Right lobe of liver (tissue), 6 donors: ENCODE measurements at regions not wholly inside any gene's neighbourhood (a gene's known extent, or its start where the extent isn't known, plus 50 kb on each side); places are given as distances from the start of the nearest gene placed in this dataset.

Source experiments
- ATAC-seq, 4 donors: fragments of 200-7000 bp; cut with Tn5 transposase; one replicate each; pipeline ENCODE4 v1.9.1; 2020; ENCODE audit warnings: mild to moderate bottlenecking in 4 of 4, moderate library complexity in 4 of 4
- DNase-seq, 3 donors: peaks; one replicate each; pipeline ENCODE4 v3.0.0-alpha.2; 2020
- H3K27ac ChIP-seq, 3 donors: fragments of 200-600 bp; one replicate each; pipeline ENCODE4 v1.8.0; 2022
- H3K27me3 ChIP-seq, 2 donors: fragments of 200-600 bp; one replicate each; pipeline ENCODE4 v1.8.0; 2022
- H3K36me3 ChIP-seq, 4 donors: fragments of 200-600 bp; sonication (generic) in 1 of 4; one replicate each; pipeline versions ENCODE4 v1.5.1 to v1.8.0; 2017 to 2022; ENCODE audit warnings: control low read depth in 1 of 4
- H3K4me1 ChIP-seq, 4 donors: fragments of 200-600 bp; sonication (generic) in 1 of 4; one replicate each; pipeline versions ENCODE4 v1.5.1 to v1.8.0; 2017 to 2022; ENCODE audit warnings: control low read depth in 1 of 4
- H3K4me3 ChIP-seq, 3 donors: fragments of 200-600 bp; one replicate each; pipeline ENCODE4 v1.8.0; 2022
- H3K9me3 ChIP-seq, 4 donors: fragments of 200-600 bp; sonication (generic) in 1 of 4; one replicate each; pipeline versions ENCODE4 v1.5.1 to v1.8.0; 2017 to 2022; ENCODE audit warnings: control low read depth in 1 of 4
- CTCF ChIP-seq, 4 donors: fragments of 200-600 bp in 3 of 4; fragments of 450-650 bp in 1 of 4; IDR thresholded peaks; one replicate each; pipeline versions ENCODE4 v1.5.1 to v1.8.0; 2016 to 2022; ENCODE audit warnings: antibody characterized with exemption in 4 of 4, mild to moderate bottlenecking in 2 of 4
- POLR2A ChIP-seq: fragments of 450-650 bp; IDR thresholded peaks from one replicate; pipeline ENCODE4 v1.6.1; 2017; ENCODE audit warnings: antibody characterized with exemption, mild to moderate bottlenecking
- WGBS: methylation state at CpG from one replicate; pipeline ENCODE4 v1.1.6; 2018; ENCODE audit warnings: low coverage, low lambda C conversion rate; ENCODE audit not compliant: insufficient coverage; ENCODE audit errors: missing lambda C conversion rate; 5-methylcytosine and 5-hydroxymethylcytosine counted together
- intact Hi-C, 2 donors: fragments of 100-400 bp; cut with DNase I; formaldehyde crosslinking; loops; one replicate each; pipeline versions ENCODE4 v1.11.2 to v1.14.1; 2022
- donor health status: DM: no; HTN: yes; CAD: no.
- donor health status: DM: no; HTN: no; CAD: no.
- donor health status: DM: no; HTN: no; CAD: no.
- donor health status: DM: no; HTN: yes; CAD: no.
- donor health status: DM: no; HTN: yes; CAD: no.

- H3K27ac ChIP-seq: no peak overlapping the region
- intact Hi-C loops: no loop called here
- ATAC-seq: no peak
Measured at GRCh38 chr9:95373782-95374487, 56.4 kb upstream of the FANCC start.

GRCh38 chr9:95373069-95373681 lies 55.7 kb upstream of the FANCC start:
- DNase-seq: no peak
- no peaks in the 10 kb centered on the region for H3K4me1 ChIP-seq
- 23% methylated on average over 5 of the region's 6 CpGs for WGBS
- TF ChIP-seq CTCF (IDR thresholded peaks at IDR 0.05) (no peak), POLR2A (no peak)
- no peaks in the 10 kb centered on the region for H3K27me3 ChIP-seq
- no peak for ATAC-seq
- intact Hi-C loops: no loop called here
- no peaks in the 10 kb centered on the region for H3K9me3 ChIP-seq
- no peak overlapping the region for H3K27ac ChIP-seq
- no peak overlapping the region for H3K4me3 ChIP-seq
- no peaks in the 10 kb centered on the region for H3K36me3 ChIP-seq

More at GRCh38 chr9:95373782-95374487, 56.4 kb upstream of the FANCC start:
- H3K27me3 ChIP-seq: no peaks in the 10 kb centered on the region
- H3K9me3 ChIP-seq: no peaks in the 10 kb centered on the region
- no peaks in the 10 kb centered on the region for H3K36me3 ChIP-seq
- H3K4me3 ChIP-seq: no peak overlapping the region
- H3K4me1 ChIP-seq: no peaks in the 10 kb centered on the region
- no peak for DNase-seq
- TF ChIP-seq CTCF (IDR thresholded peaks at IDR 0.05) (no peak), POLR2A (no peak)
- WGBS: 66% methylated on average over 9 of the region's 9 CpGs

- no peaks in the 10 kb centered on the region for H3K9me3 ChIP-seq
- ATAC-seq (no peak), DNase-seq (no peak)
- no peaks in the 10 kb centered on the region for H3K27me3 ChIP-seq
- TF ChIP-seq CTCF (IDR thresholded peaks at IDR 0.05) (no peak), POLR2A (no peak)
- intact Hi-C loops: no loop called here
- H3K4me1 ChIP-seq: no peaks in the 10 kb centered on the region
- H3K4me3 ChIP-seq: no peak overlapping the region
- H3K27ac ChIP-seq: no peak overlapping the region
- WGBS: 50% methylated on average over 4 of the region's 4 CpGs
- no peaks in the 10 kb centered on the region for H3K36me3 ChIP-seq
Measured at GRCh38 chr9:95370064-95370463, 52.6 kb upstream of the FANCC start.

- DNase-seq: no peak
- ATAC-seq: no peak
- intact Hi-C loops: no loop called here
Measured at GRCh38 chr9:95368377-95369160, 51.1 kb upstream of the FANCC start.

More at GRCh38 chr9:95368377-95369160, 51.1 kb upstream of the FANCC start:
- 87% methylated on average over 14 of the region's 19 CpGs for WGBS
- no peak for TF ChIP-seq POLR2A
- TF ChIP-seq CTCF (IDR thresholded peaks at IDR 0.05): no peak
- no peaks in the 10 kb centered on the region for H3K4me1 ChIP-seq
- no peaks in the 10 kb centered on the region for H3K27me3 ChIP-seq
- H3K36me3 ChIP-seq: no peaks in the 10 kb centered on the region
- no peaks in the 10 kb centered on the region for H3K9me3 ChIP-seq
- no peak overlapping the region for H3K27ac ChIP-seq
- H3K4me3 ChIP-seq: no peak overlapping the region
